SK-N-MC (cell line): ENCODE measurements at regions not wholly inside any gene's neighbourhood (a gene's known extent, or its start where the extent isn't known, plus 50 kb on each side); places are given as distances from the start of the nearest gene placed in this dataset.

Experiments used
- EZH2 ChIP-seq: fragments of 200-600 bp; sonication (generic); IDR thresholded peaks from one replicate; pipeline ENCODE4 v1.6.1; 2017; ENCODE audit warnings: antibody characterized with exemption
- POLR2AphosphoS5 ChIP-seq: IDR thresholded peaks from 2 replicates; pipeline ENCODE4 v1.6.1; 2012; ENCODE audit warnings: mild to moderate bottlenecking, low read depth, low read length, borderline replicate concordance

DNA sequence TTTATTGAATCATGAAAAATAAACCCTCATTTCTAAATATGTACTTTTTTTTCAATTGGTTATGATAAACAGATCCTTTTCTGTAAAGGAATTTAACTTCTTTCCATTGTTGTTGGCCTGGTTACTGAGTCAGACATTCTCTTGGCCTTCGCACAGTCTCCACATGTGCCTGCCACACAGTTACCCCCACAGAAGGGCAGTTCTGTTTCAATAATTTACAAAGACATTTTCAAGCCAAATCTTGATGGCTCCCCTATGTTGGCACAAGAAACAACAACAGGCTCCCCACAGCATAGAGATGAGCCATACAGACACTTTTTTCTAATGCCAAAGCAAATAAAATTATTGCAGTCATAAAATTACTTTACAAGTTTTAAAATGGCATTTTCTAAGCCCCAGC lies 55.6 kb upstream of the BEND6 start:
- TF ChIP-seq POLR2AphosphoS5 (no peak), EZH2 (no peak)
